ENCODE measurements at regions not wholly inside any gene's neighbourhood (a gene's known extent, or its start where the extent isn't known, plus 50 kb on each side); places are given as distances from the start of the nearest gene placed in this dataset.

- TF ChIP-seq CTCF (IDR thresholded peaks at IDR 0.05) (peak; percentile 79), EZH2phosphoT487 (IDR thresholded peaks at IDR 0.05) (no peak), EZH2 (IDR thresholded peaks at IDR 0.05) (no peak)
Measured at GRCh38 chr1:29703596-29704370, 467.5 kb downstream of the PTPRU start.

Measured in neural progenitor cell (in vitro differentiated cells).